ENCODE measurements at regions not wholly inside any gene's neighbourhood (a gene's known extent, or its start where the extent isn't known, plus 50 kb on each side); places are given as distances from the start of the nearest gene placed in this dataset.

GRCh38 chr12:45553204-45553603 is 176.3 kb upstream of the ARID2 start:
- DNase-seq, result no peak

GRCh38 chr12:45557016-45557415 is 172.5 kb upstream of the ARID2 start:
- peak in 1 of 2 donors; percentile 21 for DNase-seq

DNA sequence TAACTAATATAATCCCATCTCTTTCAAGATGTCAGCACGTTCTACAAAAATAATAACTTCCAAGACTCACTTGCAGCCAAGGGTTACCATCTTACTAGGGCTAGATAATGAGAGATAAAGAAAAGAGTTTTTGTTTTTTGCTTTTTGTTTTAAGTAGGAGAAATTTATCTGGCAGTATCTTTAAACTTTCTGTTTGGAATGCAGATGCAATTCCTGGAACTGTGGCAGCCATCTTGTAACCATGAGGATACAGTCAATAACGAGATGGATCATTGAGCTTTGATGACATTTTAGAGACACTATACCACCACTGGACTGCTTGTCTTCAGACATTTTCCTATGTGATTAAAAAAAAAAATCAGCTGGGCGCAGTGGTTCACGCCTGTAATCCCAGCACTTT is 171.2 kb upstream of the ARID2 start:
- DNase-seq, result no peak

- DNase-seq, result no peak
Measured at GRCh38 chr12:45559537-45559936, 170.0 kb upstream of the ARID2 start.

DNA sequence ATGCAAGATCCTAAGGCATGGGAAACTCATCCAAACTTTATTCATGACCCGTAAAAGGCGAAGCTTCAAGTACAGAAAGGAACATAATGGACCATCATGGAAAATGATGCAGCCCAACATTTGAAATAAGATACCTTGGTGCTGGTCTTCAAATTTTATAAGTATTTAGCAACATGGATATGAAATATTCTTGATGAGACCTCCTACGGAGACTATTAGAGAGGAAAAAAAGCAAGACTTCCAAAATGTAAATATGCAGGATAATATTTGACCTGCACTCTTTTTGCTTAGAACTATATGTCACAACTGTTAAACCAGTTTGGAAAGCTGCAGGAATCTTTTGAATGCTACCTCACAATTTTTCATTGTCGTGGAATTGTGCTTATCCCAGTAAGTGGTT is 168.8 kb upstream of the ARID2 start:
- DNase-seq, result no peak

- no peak for DNase-seq
Measured at GRCh38 chr12:45561488-45561887, 168.0 kb upstream of the ARID2 start.

DNA sequence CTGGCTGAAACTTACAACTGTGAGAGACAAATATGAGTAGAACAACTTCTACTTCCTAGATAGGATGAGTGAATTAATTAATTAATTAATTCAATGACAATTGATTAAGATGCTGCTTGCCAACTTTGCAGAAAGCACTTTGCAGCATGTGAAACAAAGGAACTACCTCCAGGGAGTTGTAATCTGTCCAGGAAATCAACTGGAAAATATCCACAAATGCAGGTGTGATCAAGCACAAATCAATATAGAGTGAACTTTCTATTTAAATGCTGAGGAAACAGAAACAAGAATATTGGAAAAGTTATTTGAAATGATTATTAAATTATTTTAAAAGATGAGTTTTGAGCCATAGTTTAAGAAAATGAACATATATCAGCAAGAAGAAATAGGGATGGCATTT is 163.9 kb upstream of the ARID2 start:
- no peak for DNase-seq

GRCh38 chr12:45566257-45566656 is 163.2 kb upstream of the ARID2 start:
- no peak for DNase-seq

- no peak for DNase-seq
Measured at GRCh38 chr12:45568808-45569207, 160.7 kb upstream of the ARID2 start.

DNA sequence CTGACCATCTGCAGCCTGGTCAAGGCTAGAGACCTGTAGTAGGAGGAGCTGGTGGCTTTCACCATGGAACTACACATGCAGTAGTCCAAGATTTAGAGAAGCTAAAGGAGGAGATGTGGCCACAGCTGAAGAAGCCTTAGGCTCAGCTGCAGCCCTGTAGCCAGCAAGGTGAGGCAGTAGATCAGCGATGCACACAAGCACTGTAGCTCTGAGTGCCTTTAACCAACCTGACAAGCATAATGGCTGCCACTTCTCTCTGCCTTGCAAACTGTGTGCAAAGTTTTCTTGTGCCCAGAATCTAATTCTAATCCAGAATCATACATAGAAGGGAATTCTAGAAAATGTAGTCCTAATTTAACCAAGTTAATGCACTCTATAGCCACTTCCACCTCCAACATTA is 159.0 kb upstream of the ARID2 start:
- DNase-seq, result no peak

DNA sequence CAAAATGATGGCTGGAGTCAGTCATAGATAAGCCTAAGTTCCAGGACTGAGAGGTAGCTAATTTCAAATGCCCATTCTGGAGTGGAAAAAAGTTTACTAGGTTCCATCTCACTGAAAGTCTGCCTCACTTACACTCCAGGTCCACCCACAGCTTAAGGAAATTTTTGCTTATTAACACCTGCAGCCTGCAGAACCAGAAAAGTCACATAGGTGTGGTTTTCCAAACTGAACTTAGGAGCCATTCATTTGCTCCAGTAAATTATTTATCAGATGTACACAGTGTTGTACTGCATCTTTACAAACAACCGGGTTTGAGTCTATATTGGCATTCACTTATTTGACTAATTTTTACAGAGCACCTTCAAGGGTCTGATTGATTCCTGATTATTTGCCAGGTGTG is 157.4 kb upstream of the ARID2 start:
- no peak for DNase-seq

- no peak for DNase-seq
Measured at GRCh38 chr12:45575417-45575816, 154.1 kb upstream of the ARID2 start.

DNA sequence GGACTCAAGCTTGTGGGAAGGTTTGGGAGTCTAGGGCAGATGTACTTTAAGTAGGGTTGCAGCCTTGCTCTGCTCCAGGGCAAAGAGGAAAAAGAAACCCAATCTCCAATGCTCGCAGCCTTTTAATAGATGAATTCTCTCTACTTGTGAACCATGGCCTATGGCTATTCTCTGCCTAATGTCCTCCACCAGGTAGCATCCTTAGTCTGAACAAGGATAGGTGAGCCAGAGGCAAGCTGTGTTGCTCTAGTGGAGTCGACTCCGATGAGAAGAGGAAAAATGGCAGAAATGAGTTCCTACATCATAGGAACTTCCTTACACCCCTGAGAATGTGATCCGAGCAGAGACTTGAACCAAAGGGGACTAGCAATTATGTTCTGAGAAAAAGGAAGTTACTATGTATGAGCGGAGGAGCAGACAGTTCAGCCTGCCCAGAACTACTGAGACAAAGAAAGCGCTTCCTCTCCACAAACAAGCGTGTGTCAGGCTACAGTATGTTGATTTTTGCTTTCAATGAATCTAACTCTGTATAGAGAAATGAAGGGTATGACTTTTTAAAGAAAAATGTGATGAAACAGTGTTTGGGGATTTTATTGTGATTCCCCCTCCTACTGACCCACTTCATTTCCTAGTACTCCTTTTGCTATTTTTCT is 153.6 kb upstream of the ARID2 start:
- peak in 1 of 2 donors; percentile 14 for DNase-seq

- DNase-seq, result no peak
Measured at GRCh38 chr12:45577844-45578399, 151.6 kb upstream of the ARID2 start.

GRCh38 chr12:45580356-45580969 is 149.0 kb upstream of the ARID2 start:
- no peak for DNase-seq

DNA sequence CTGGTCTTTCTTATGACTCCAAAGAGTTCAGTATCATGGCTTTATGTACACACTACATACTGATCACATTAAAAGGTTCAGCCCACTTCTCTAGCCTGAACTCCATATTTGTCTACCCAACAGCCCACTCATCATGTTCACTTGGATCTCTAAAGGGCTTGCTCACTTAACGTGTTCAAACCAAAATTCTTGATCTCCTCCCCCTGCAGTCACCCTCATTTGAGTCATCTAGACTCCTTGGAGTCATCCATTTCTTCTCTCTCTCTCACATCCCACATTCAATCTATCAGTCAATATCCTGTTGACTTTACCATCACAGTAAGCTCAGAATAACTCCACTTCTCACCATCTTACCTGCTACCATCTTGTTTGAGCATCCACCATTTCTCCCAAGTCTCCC is 148.4 kb upstream of the ARID2 start:
- DNase-seq, result no peak

GRCh38 chr12:45582536-45582935 is 147.0 kb upstream of the ARID2 start:
- no peak for DNase-seq

DNA sequence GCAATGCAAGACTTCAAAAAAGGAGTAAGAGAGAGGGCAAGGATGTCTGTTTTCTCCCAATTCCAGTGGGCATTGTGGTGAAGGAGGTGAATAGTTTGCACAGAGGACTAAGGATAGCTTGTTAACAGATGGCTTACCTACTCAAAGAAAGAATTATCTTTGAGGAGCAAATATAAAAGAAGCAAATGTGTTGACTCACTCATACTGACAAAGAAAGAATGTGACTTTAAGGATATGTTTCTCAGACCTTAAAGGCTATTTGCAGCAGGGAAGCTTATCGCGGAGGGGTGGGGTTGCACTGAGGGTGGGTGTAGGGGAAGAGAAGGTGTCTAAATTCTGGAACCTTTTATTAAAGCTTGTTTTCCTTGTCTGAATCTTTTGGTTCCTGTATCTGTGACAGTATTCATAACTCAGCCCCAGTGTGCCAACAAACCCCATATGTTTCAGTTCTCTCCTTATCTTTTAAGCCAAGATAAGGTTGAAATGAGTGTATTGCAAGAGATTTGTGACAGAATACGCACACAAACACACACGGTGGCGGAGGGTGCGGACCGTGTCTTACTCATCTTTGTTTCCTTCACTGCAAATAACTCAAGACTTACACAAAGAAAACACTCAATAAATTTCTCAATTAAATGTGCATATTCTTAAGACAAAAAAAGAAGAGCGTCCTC is 146.4 kb upstream of the ARID2 start:
- DNase-seq, result no peak

DNA sequence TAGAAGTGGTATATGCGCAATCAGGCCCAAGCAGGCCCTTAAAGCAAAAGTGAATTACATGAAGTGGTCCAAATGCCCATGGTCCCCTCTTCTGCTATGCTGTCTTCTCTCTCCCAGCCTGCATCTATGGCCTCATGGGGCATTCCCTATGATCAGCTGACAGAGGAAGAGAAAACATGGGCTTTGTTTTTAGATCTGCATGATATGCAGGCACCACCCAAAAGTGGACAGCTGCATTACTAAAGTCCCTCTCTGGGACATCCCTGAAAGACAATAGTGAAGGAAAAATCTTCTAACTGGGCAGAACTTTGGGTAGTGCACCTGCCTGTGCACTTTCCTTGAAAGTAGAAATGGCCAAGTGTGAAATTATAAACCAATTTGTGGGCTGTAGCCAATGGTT is 145.2 kb upstream of the ARID2 start:
- DNase-seq, result no peak

GRCh38 chr12:45585522-45586230 is 143.8 kb upstream of the ARID2 start:
- DNase-seq, result no peak

DNA sequence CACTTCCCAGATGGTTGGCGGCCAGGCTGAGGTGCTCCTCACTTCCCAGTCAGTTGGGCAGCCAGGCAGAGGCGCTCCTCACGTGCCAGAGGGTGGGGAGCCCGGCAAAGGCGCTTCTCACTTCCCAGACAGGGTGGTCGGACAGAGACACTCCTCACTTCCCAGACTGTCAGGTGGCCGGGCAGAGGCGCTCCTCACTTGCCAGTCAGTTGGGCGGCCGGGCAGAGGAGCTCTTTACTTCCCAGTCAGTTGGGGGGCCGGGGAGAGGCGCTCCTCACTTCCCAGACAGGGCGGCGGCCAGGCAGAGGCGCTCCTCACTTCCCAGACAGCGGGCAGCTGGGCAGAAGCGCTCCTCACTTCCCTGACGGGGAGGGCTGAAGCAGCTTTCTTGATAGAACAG is 143.0 kb upstream of the ARID2 start:
- no peak for DNase-seq

- DNase-seq, result no peak
Measured at GRCh38 chr12:45587012-45587411, 142.5 kb upstream of the ARID2 start.

DNA sequence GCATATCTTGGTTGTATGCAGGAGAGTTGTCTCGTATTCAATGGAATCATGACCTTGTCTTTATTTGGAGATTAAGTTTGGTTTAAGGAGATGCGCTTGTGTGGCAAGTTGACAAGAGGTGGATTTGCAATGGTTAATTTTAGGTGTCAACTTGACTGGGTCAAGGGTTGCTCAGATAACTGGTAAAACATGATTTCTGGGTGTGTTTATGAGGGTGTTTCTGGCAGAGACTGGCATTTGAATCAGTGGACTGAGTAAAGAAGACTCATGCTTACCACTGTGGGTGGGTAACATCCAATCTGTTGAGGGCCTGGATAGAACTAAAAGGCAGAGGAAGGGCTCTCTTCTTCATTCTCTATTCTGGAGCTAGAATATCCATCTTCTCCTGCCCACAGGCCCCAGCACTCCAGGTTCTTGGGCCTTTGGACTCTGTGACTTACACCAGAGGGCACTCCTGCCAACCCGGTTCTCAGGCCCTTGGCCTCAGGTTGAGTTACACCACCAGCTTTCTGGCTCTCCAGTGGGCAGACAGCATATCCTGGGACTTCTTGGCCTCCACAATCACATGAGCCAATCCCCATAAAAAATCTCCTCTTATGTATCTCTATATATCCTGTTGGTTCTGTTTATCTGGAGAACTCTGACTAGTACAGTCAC is 141.5 kb upstream of the ARID2 start:
- peak in 1 of 2 donors; percentile 6 for DNase-seq

All from CD4-positive, alpha-beta T cell treated with Interleukin-4 for 1 hour (primary cell).